OCI-LY3 (cell line): ENCODE measurements at regions not wholly inside any gene's neighbourhood (a gene's known extent, or its start where the extent isn't known, plus 50 kb on each side); places are given as distances from the start of the nearest gene placed in this dataset.

Experiments used
- H2AFZ ChIP-seq: fragments of 200-600, 300-600 bp; shearing (Covaris generic); 2 replicates; pipeline ENCODE4 v1.6.0; 2014; ENCODE audit warnings: antibody characterized with exemption, low read depth, low read length
- H3K27ac ChIP-seq: fragments of 200-600, 300-600 bp; sonication (generic); 2 replicates; pipeline ENCODE4 v1.5.1; 2014; ENCODE audit warnings: mild to moderate bottlenecking, low read length, moderate library complexity, mixed read lengths
- H3K27me3 ChIP-seq: fragments of 200-600, 300-600 bp; sonication (generic); 2 replicates; pipeline ENCODE4 v1.6.1; 2014; ENCODE audit warnings: low read depth, low read length, mixed read lengths
- H3K36me3 ChIP-seq: fragments of 200-600, 300-600 bp; sonication (generic); replicated peaks from 2 replicates; pipeline ENCODE3; 2014; ENCODE audit warnings: low read depth, low read length, mixed read lengths
- H3K4me1 ChIP-seq: fragments of 300-600, 200-600 bp; sonication (generic); 2 replicates; pipeline ENCODE4 v1.6.1; 2014; ENCODE audit warnings: low read length, mixed read lengths
- H3K4me2 ChIP-seq: fragments of 200-600, 300-600 bp; sonication (generic); 2 replicates; pipeline ENCODE4 v1.6.1; 2014; ENCODE audit warnings: low read length, mixed read lengths
- H3K4me3 ChIP-seq: fragments of 300-600, 200-600 bp; sonication (generic); 2 replicates; pipeline ENCODE4 v1.5.1; 2014; ENCODE audit warnings: antibody characterized with exemption, mild to moderate bottlenecking, low read length, moderate library complexity
- H3K79me2 ChIP-seq: fragments of 300-600, 200-600 bp; shearing (Covaris generic); 2 replicates; pipeline ENCODE4 v1.6.1; 2014; ENCODE audit warnings: mild to moderate bottlenecking, low read length, mixed read lengths
- H3K9ac ChIP-seq: fragments of 300-600, 200-600 bp; shearing (Covaris generic); 2 replicates; pipeline ENCODE4 v1.6.0; 2014; ENCODE audit warnings: mild to moderate bottlenecking, low read length, moderate library complexity
- H3K9me3 ChIP-seq: fragments of 200-600, 300-600 bp; shearing (Covaris generic); 2 replicates; pipeline ENCODE4 v1.6.1; 2014; ENCODE audit warnings: low read length, mixed read lengths; ENCODE audit not compliant: insufficient read depth
- H4K20me1 ChIP-seq: fragments of 200-600, 300-600 bp; sonication (generic); 2 replicates; pipeline ENCODE4 v1.6.1; 2016; ENCODE audit warnings: low read length, mixed read lengths; ENCODE audit not compliant: insufficient read depth
- CTCF ChIP-seq: fragments of 200-600, 300-600 bp; sonication (generic); IDR thresholded peaks from 2 replicates; pipeline ENCODE4 v1.5.1; 2014; ENCODE audit warnings: antibody characterized with exemption, low read length, low read depth
- EZH2phosphoT487 ChIP-seq: fragments of 200-600 bp; shearing (Covaris generic); IDR thresholded peaks from 2 replicates; pipeline ENCODE4 v1.6.1; 2018; ENCODE audit warnings: antibody characterized with exemption, mixed run types, low read depth

DNA sequence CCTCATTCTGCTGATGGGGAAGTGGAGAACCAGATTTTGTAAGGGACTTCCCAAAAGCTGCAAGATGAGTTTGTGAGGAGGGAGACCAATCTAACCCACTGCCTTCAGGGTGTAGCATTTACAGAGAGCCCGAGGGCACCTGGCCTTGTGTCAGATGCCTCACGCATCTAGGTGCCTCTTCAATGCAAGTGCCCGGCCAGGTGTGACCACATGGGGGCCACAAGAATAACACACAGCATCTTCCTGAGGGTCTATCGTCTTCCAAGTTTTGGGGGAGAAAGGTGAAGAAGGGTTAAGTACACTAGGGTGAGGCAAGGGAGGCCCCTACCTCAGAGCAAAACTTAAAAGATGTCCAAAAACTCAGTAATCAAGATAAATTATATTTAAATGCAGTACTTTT is 401.7 kb upstream of the CDH5 start:
- Histone ChIP-seq H3K4me2 (no peak overlapping the region), H3K9ac (no peak overlapping the region), H3K79me2 (no peaks in the 10 kb centered on the region), H3K9me3 (no peaks in the 10 kb centered on the region), H3K27ac (no peak overlapping the region), H3K27me3 (no peaks in the 10 kb centered on the region), H3K36me3 (no peaks in the 10 kb centered on the region), H2AFZ (no peak overlapping the region), H3K4me1 (no peaks in the 10 kb centered on the region), H4K20me1 (no peaks in the 10 kb centered on the region), H3K4me3 (no peak overlapping the region)
- TF ChIP-seq EZH2phosphoT487 (no peak), CTCF (no peak)

DNA sequence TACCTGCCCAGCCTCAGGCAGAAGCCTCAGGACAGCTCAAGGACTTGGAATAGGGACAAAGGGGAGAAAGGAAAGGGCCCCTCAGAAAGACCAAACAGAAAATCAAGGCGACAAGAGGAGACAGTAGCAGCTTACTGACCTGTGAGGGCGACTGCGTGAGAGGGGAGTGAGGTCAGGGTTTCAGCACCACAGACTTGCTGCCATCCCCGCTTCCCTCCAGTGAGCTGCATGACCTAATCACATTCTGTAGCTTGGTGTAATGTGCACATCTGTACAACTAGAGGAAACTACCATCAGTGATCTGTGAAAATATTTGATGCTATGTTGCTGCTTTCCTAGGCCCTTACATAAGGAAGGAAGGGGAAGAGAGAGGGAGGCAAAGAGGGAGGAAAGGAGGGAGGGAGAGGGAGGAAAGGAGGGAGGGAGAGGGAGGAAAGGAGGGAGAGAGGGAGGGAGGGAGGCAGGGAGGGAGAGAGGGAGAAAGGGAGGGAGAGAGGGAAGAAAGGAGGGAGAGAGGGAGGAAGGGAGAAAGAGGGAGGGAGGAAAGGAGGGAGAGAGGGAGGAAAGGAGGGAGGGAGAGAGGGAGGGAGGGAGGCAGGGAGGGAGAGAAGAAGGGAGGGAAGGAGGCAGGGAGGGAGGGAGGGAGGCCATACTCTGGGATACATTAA is 404.9 kb upstream of the CDH5 start:
- H3K79me2 ChIP-seq, result no peaks in the 10 kb centered on the region
- no peaks in the 10 kb centered on the region for H3K36me3 ChIP-seq
- H4K20me1 ChIP-seq, result no peaks in the 10 kb centered on the region
- H3K4me2 ChIP-seq, result no peak overlapping the region
- H3K9ac ChIP-seq, result no peak overlapping the region
- no peak overlapping the region for H2AFZ ChIP-seq
- no peak overlapping the region for H3K4me3 ChIP-seq
- TF ChIP-seq CTCF, result no peak
- no peak for TF ChIP-seq EZH2phosphoT487
- H3K27me3 ChIP-seq, result no peaks in the 10 kb centered on the region
- H3K27ac ChIP-seq, result no peak overlapping the region
- H3K9me3 ChIP-seq, result no peaks in the 10 kb centered on the region
- H3K4me1 ChIP-seq, result no peaks in the 10 kb centered on the region

GRCh38 chr16:65959983-65960382 is 406.5 kb upstream of the CDH5 start:
- Histone ChIP-seq H4K20me1 (no peaks in the 10 kb centered on the region), H3K4me2 (no peak overlapping the region), H3K9ac (no peak overlapping the region), H3K27ac (no peak overlapping the region), H3K27me3 (no peaks in the 10 kb centered on the region), H3K9me3 (no peaks in the 10 kb centered on the region), H2AFZ (no peak overlapping the region), H3K4me3 (no peak overlapping the region), H3K36me3 (no peaks in the 10 kb centered on the region), H3K79me2 (no peaks in the 10 kb centered on the region), H3K4me1 (no peaks in the 10 kb centered on the region)
- TF ChIP-seq CTCF (no peak), EZH2phosphoT487 (no peak)

DNA sequence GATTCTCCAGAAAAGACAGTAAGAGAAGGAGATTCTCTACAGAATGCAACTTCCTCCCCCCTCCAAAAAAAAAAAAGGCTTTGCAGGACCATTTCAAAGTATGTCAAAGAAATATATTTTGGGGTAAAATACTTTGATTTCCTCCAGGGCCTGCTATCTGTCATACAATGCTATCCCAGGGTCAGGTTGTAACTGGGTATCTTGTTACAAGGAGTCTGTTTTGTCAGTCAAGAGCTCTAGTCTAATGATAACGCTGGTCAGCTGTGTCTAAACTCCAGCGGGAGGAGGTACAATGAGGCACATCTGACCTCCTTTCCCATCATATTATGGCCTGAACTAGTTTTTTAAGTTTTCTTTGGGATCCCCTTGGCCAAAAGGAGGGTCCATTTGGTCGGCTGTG is 408.4 kb upstream of the CDH5 start:
- no peak for TF ChIP-seq CTCF
- TF ChIP-seq EZH2phosphoT487, result no peak
- H3K27ac ChIP-seq, result no peak overlapping the region
- no peak overlapping the region for H2AFZ ChIP-seq
- no peaks in the 10 kb centered on the region for H3K9me3 ChIP-seq
- no peaks in the 10 kb centered on the region for H3K27me3 ChIP-seq
- H3K9ac ChIP-seq, result no peak overlapping the region
- H3K4me3 ChIP-seq, result no peak overlapping the region
- no peak overlapping the region for H3K4me2 ChIP-seq
- H4K20me1 ChIP-seq, result no peaks in the 10 kb centered on the region
- H3K36me3 ChIP-seq, result no peaks in the 10 kb centered on the region
- no peaks in the 10 kb centered on the region for H3K4me1 ChIP-seq
- no peaks in the 10 kb centered on the region for H3K79me2 ChIP-seq
